GM12873 (cell line): ENCODE measurements at regions not wholly inside any gene's neighbourhood (a gene's known extent, or its start where the extent isn't known, plus 50 kb on each side); places are given as distances from the start of the nearest gene placed in this dataset.

Source experiments
- TF ChIP-seq, protein P1 (sequence below): IDR thresholded peaks from 2 replicates; pipeline ENCODE4 v1.5.1; 2012; ENCODE audit warnings: low read depth, mild to moderate bottlenecking, moderate library complexity, low read length, control low read depth; ENCODE audit not compliant: insufficient read depth; ENCODE audit errors: missing control alignments

- TF ChIP-seq, protein P1, sequence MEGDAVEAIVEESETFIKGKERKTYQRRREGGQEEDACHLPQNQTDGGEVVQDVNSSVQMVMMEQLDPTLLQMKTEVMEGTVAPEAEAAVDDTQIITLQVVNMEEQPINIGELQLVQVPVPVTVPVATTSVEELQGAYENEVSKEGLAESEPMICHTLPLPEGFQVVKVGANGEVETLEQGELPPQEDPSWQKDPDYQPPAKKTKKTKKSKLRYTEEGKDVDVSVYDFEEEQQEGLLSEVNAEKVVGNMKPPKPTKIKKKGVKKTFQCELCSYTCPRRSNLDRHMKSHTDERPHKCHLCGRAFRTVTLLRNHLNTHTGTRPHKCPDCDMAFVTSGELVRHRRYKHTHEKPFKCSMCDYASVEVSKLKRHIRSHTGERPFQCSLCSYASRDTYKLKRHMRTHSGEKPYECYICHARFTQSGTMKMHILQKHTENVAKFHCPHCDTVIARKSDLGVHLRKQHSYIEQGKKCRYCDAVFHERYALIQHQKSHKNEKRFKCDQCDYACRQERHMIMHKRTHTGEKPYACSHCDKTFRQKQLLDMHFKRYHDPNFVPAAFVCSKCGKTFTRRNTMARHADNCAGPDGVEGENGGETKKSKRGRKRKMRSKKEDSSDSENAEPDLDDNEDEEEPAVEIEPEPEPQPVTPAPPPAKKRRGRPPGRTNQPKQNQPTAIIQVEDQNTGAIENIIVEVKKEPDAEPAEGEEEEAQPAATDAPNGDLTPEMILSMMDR = no peak
Observed at GRCh38 chr2:241936457-241937133, 67.1 kb downstream of the RTP5 start.

DNA sequence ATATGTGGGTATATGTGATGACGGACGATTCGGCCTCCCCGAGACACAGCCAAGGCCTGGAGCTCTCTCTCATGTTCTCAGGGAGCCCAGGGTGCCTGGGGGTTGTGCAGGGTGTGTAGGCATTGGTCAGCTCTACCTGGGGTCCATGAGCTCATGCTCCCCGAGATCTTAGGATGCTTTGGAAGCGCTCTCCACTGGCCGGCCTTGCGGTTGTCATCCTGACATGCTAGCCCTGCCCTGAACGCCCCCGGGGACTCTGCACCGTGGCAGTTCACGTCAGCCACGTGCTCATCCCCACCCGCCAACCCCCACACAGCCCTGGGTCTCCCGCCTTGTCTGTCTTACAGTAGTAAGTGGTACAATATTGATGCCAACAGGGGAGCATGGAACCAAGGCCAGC is 67.8 kb downstream of the RTP5 start:
- TF ChIP-seq, protein P1 = no peak

DNA sequence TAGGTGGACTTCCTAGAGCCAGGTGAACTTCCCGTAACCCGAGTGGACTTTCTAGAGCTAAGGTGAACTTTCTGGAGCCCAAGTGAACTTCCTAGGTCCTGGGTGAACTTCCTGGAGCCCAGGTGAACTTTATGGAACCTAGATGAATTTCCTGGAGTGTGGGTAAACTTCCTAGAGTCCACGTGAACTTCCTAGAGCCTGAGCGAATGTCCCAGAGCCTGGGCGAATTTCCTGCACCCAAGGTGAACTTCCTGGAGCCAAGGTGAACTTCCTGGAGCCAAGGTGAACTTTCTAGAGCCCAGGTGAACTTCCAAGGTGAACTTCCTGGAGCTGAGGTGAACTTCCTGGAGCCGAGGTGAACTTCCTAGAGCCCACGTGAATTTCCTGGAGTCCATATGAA is 70.0 kb downstream of the RTP5 start:
- TF ChIP-seq, protein P1 = no peak

DNA sequence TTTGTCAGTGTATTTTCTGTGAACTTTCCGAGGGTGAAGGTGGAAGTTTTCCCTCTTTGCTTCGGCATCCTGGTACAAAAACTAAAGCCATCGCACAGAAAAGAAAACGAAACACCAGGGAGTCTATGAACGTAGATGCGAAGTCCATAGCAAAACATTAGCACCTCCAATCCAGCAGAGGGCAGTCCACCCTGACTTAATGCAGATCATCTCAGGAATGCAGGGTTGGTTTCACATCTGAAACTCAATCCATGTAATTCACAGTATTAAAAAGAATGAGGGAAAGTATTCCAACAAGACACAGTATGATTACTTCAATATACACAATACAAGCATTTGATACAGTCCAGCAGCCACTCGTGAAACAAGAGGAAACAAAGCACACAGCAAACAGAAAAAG is 70.8 kb downstream of the RTP5 start:
- TF ChIP-seq, protein P1 = peak; percentile 56

GRCh38 chr2:241941691-241942301 is 72.3 kb downstream of the RTP5 start:
- TF ChIP-seq, protein P1 = no peak

GRCh38 chr2:241942416-241943208 is 73.1 kb downstream of the RTP5 start:
- TF ChIP-seq, protein P1 = no peak

DNA sequence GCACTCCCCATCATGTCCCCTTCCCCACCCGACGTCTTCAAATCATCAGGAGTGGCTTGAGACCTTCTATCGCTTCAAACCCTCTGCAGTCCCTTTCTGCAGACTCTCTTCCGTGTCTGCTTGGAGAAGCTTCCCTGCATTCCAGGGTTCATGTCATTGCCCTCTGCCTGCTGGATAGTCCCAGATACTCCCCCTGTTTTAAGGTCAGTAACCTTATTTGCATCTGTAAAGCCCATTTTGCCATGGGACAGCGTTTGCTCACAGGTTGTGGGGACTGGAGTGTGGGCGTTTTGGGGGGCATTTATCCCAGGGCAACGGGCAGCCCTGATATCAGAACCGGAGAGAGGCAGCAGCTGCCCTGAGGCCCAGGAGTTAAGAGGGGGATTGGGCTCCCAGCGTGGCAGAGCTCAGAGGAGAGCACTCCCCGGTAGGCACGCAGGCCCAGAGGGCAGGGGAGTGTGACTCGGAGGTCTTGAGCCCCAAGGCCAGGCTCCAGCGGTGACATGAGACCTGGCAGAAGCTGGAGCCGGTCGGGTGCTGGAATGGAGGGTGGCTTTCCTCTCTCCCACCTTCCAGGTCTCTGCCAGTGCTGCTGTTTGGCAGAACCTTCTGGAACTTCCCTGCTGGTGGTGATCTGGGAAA is 73.8 kb downstream of the RTP5 start:
- TF ChIP-seq, protein P1 = no peak
